ENCODE measurements at regions not wholly inside any gene's neighbourhood (a gene's known extent, or its start where the extent isn't known, plus 50 kb on each side); places are given as distances from the start of the nearest gene placed in this dataset.
A peak's percentile ranks its signal among the peaks of the same experiment; 100 is the strongest.
"Not testable (repeated sequence)": the region's sequence is repeated elsewhere in the genome, so short reads cannot be mapped to it uniquely, and the experiment has no call there.

DNA sequence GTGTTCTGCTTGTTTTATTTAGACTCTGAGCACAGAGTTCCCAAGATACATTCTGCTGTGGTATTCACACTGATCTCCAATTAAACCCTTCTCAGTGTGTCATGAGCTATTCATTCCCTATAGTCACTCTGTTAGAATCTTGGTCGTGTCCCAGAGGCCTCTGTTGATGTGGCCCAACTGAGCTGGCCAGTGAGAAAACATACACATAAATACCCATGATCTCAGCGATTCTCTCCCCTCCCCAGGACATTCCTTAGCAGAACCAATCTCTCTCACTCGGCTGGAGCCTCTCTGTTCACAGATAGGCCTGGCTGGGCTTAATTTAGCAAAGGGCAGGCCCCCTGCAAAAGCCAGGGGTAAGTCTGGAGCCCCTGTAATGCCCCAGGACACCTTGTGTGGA is 109.6 kb upstream of the NBPF9 start:
- ATAC-seq: peak; percentile 48
- H3K4me3 ChIP-seq (ENCODE audit: low read length); H3K9me2 ChIP-seq (replicated peaks; ENCODE audit: low read length); H4K20me1 ChIP-seq (ENCODE audit: low read length); H3K36me3 ChIP-seq (ENCODE audit: low read depth, low read length); H3K27ac ChIP-seq (ENCODE audit: low read length); H3K4me2 ChIP-seq (ENCODE audit: low read length); H3K27me3 ChIP-seq (ENCODE audit: low read length); CTCF ChIA-PET; H3K4me1 ChIP-seq (ENCODE audit: insufficient read depth, low read length); H2AFZ ChIP-seq (ENCODE audit: low read length); H3F3A ChIP-seq (ENCODE audit: low read length, unreplicated experiment); H3K9ac ChIP-seq (ENCODE audit: low read length); POLR2A ChIA-PET (ENCODE audit: unreplicated experiment); BruUV-seq (replicated peaks); intact Hi-C loops (cut with micrococcal nuclease); H3K9me3 ChIP-seq (ENCODE audit: low read length); DNase-seq; H3K79me2 ChIP-seq (ENCODE audit: low read length): not testable (repeated sequence)

- H3F3A ChIP-seq (ENCODE audit: low read length, unreplicated experiment); H3K27me3 ChIP-seq (ENCODE audit: low read length); H3K9me3 ChIP-seq (ENCODE audit: low read length); H3K4me2 ChIP-seq (ENCODE audit: low read length); H3K4me1 ChIP-seq (ENCODE audit: insufficient read depth, low read length); CTCF ChIA-PET; POLR2A ChIA-PET (ENCODE audit: unreplicated experiment); H3K9me2 ChIP-seq (replicated peaks; ENCODE audit: low read length); intact Hi-C loops (cut with micrococcal nuclease); H3K9ac ChIP-seq (ENCODE audit: low read length); H3K79me2 ChIP-seq (ENCODE audit: low read length); H3K36me3 ChIP-seq (ENCODE audit: low read depth, low read length); H3K4me3 ChIP-seq (ENCODE audit: low read length); H4K20me1 ChIP-seq (ENCODE audit: low read length); ATAC-seq; H3K27ac ChIP-seq (ENCODE audit: low read length); DNase-seq; H2AFZ ChIP-seq (ENCODE audit: low read length); BruUV-seq (replicated peaks): not testable (repeated sequence)
Measured at GRCh38 chr1:149213673-149214072, 110.3 kb upstream of the NBPF9 start.

DNA sequence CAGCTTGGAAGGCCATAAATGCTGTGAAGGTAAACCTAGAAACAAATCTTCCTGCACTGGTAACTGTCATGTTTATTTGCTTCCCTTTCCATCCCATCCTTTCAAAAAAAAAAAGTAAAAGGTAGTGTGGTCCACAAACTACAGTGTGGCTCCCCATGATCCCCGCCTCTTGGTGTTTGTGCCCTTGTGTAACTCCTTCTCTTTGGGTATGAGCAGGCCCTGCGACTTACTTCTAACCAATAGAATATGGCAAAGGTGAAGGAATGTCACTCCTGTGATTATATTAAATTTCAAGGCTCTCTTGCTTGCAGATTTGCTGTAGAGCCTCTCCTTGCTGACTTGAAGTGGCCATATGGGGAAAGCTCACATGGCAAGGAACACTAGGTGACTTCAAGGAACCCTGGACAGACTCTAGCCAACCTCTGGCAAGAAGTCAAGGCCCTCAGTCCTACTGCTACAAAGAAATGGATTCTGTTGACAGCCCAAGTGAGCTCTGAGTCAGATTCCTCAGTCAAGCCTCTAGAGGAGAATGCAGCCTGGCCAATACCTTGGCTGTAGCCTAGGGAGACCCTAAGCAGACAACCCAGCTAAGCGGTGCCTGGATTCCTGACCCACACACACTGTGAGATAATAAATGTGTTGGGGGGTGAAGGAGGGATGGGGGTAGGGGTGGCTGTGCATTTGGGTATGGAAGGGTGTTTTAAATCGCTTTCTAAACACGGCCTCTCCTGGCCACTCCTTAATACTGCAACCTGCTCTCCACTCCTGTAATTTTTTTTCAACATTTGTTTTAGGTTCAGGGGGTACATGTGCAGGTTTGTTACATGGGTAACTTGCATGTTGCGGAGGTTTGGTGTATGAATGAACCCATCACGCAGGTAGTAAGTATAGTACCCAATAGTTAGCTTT is 115.0 kb upstream of the NBPF9 start:
- H3K4me2 ChIP-seq (ENCODE audit: low read length); H3K27ac ChIP-seq (ENCODE audit: low read length); H3F3A ChIP-seq (ENCODE audit: low read length, unreplicated experiment); H3K4me3 ChIP-seq (ENCODE audit: low read length); H3K27me3 ChIP-seq (ENCODE audit: low read length); H3K9ac ChIP-seq (ENCODE audit: low read length); H4K20me1 ChIP-seq (ENCODE audit: low read length); H3K36me3 ChIP-seq (ENCODE audit: low read depth, low read length); intact Hi-C loops (cut with micrococcal nuclease); CTCF ChIA-PET; BruUV-seq (replicated peaks); H3K79me2 ChIP-seq (ENCODE audit: low read length); H3K4me1 ChIP-seq (ENCODE audit: insufficient read depth, low read length); H2AFZ ChIP-seq (ENCODE audit: low read length); H3K9me3 ChIP-seq (ENCODE audit: low read length); POLR2A ChIA-PET (ENCODE audit: unreplicated experiment); H3K9me2 ChIP-seq (replicated peaks; ENCODE audit: low read length): not testable (repeated sequence)
- DNase-seq (peak; percentile 2), ATAC-seq (peak; percentile 81)

- H3K4me3 ChIP-seq (ENCODE audit: low read length); CTCF ChIA-PET; BruUV-seq (replicated peaks); H3K27ac ChIP-seq (ENCODE audit: low read length); H3K4me2 ChIP-seq (ENCODE audit: low read length); H3K36me3 ChIP-seq (ENCODE audit: low read depth, low read length); DNase-seq; H3F3A ChIP-seq (ENCODE audit: low read length, unreplicated experiment); H3K9me2 ChIP-seq (replicated peaks; ENCODE audit: low read length); POLR2A ChIA-PET (ENCODE audit: unreplicated experiment); H3K4me1 ChIP-seq (ENCODE audit: insufficient read depth, low read length); H2AFZ ChIP-seq (ENCODE audit: low read length); ATAC-seq; intact Hi-C loops (cut with micrococcal nuclease); H3K9me3 ChIP-seq (ENCODE audit: low read length); H4K20me1 ChIP-seq (ENCODE audit: low read length); H3K9ac ChIP-seq (ENCODE audit: low read length); H3K27me3 ChIP-seq (ENCODE audit: low read length); H3K79me2 ChIP-seq (ENCODE audit: low read length): not testable (repeated sequence)
Measured at GRCh38 chr1:149219539-149219938, 116.2 kb upstream of the NBPF9 start.

GRCh38 chr1:149220463-149221074 is 117.2 kb upstream of the NBPF9 start:
- H3K79me2 ChIP-seq (ENCODE audit: low read length); H3K27me3 ChIP-seq (ENCODE audit: low read length); H2AFZ ChIP-seq (ENCODE audit: low read length); H3F3A ChIP-seq (ENCODE audit: low read length, unreplicated experiment); H3K9me2 ChIP-seq (replicated peaks; ENCODE audit: low read length); intact Hi-C loops (cut with micrococcal nuclease); ATAC-seq; H3K4me3 ChIP-seq (ENCODE audit: low read length); H3K27ac ChIP-seq (ENCODE audit: low read length); H3K9me3 ChIP-seq (ENCODE audit: low read length); H3K4me2 ChIP-seq (ENCODE audit: low read length); H3K9ac ChIP-seq (ENCODE audit: low read length); BruUV-seq (replicated peaks); POLR2A ChIA-PET (ENCODE audit: unreplicated experiment); H3K36me3 ChIP-seq (ENCODE audit: low read depth, low read length); H4K20me1 ChIP-seq (ENCODE audit: low read length); DNase-seq; H3K4me1 ChIP-seq (ENCODE audit: insufficient read depth, low read length); CTCF ChIA-PET: not testable (repeated sequence)

DNA sequence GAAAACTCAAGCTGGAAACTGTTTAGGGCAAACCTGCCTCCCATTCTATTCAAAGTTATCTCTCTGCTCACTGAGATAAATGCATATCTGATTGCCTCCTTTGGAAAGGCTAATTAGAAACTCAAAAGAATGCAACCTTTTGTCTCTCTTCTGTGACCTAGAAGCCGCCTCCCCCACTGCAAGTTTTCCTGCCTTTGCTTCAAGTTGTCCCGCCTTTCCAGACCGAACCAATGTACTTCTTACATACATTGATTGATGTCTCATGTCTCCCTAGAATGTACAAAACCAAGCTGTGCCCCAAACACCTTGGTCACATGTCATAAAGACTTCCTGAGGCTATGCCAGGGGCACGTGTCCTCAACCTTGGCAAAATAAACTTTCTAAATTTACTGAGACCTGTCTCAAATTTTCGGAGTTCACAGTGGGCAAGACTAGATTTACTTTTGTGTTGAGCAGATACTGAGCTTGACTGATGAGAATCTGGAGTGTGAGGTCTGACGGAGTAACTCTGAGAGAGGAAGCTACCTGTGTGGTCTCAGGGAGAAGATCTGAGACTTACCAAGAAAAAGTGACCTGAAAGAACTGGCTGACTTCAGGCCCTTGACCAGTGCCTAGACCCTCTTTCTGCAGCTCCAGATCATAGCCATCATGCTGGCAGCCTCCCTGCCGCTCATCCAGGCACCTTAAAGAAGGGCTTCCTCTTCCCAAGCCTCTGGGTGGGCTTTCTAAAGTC is 124.7 kb upstream of the NBPF9 start:
- H4K20me1 ChIP-seq (ENCODE audit: low read length); H3K4me3 ChIP-seq (ENCODE audit: low read length); H3K4me2 ChIP-seq (ENCODE audit: low read length); H3K27me3 ChIP-seq (ENCODE audit: low read length); H3K4me1 ChIP-seq (ENCODE audit: insufficient read depth, low read length); BruUV-seq (replicated peaks); H3K9ac ChIP-seq (ENCODE audit: low read length); H3K9me3 ChIP-seq (ENCODE audit: low read length); CTCF ChIA-PET; H3K36me3 ChIP-seq (ENCODE audit: low read depth, low read length); H3K9me2 ChIP-seq (replicated peaks; ENCODE audit: low read length); intact Hi-C loops (cut with micrococcal nuclease); H3K27ac ChIP-seq (ENCODE audit: low read length); POLR2A ChIA-PET (ENCODE audit: unreplicated experiment); DNase-seq; H2AFZ ChIP-seq (ENCODE audit: low read length); ATAC-seq; H3F3A ChIP-seq (ENCODE audit: low read length, unreplicated experiment); H3K79me2 ChIP-seq (ENCODE audit: low read length): not testable (repeated sequence)
